ENCODE measurements at regions not wholly inside any gene's neighbourhood (a gene's known extent, or its start where the extent isn't known, plus 50 kb on each side); places are given as distances from the start of the nearest gene placed in this dataset.

DNA sequence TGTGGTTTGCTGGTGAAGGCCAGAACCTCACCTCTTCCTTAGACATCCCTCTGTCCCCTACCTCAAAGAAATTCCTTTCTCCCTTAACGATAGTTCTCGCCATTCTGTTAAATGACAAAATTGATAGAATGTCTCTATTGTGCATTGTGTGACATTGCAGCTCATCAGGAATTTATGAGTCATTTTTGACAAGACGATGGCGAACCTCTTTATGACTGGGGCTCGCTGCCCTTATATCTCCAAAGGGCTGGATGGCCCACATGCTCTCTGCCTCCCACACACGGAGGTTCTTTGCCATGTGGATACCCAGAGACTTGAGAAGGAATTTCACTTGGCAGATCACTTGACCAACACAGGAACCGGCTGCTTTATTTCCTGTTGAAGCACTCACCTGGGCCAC lies 66.8 kb upstream of the RPS6KA2 start:
- no peak for TF ChIP-seq EZH2 (IDR thresholded peaks at IDR 0.05; ENCODE audit: borderline replicate concordance, low read length)
- TF ChIP-seq, protein P1, sequence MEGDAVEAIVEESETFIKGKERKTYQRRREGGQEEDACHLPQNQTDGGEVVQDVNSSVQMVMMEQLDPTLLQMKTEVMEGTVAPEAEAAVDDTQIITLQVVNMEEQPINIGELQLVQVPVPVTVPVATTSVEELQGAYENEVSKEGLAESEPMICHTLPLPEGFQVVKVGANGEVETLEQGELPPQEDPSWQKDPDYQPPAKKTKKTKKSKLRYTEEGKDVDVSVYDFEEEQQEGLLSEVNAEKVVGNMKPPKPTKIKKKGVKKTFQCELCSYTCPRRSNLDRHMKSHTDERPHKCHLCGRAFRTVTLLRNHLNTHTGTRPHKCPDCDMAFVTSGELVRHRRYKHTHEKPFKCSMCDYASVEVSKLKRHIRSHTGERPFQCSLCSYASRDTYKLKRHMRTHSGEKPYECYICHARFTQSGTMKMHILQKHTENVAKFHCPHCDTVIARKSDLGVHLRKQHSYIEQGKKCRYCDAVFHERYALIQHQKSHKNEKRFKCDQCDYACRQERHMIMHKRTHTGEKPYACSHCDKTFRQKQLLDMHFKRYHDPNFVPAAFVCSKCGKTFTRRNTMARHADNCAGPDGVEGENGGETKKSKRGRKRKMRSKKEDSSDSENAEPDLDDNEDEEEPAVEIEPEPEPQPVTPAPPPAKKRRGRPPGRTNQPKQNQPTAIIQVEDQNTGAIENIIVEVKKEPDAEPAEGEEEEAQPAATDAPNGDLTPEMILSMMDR (IDR thresholded peaks at IDR 0.05; ENCODE audit: low read length): no peak

All from OCI-LY1 (cell line).